HS-5 (cell line): ENCODE measurements at regions not wholly inside any gene's neighbourhood (a gene's known extent, or its start where the extent isn't known, plus 50 kb on each side); places are given as distances from the start of the nearest gene placed in this dataset.
"Not testable (repeated sequence)": the region's sequence is repeated elsewhere in the genome, so short reads cannot be mapped to it uniquely, and the experiment has no call there.

Experiments used
- DNase-seq: peaks from one replicate; pipeline ENCODE4 v3.0.0-alpha.2; 2012; ENCODE audit warnings: low read depth

GRCh38 chr2:16103614-16104314, 163.4 kb downstream of the MYCN start:
- no peak for DNase-seq

- DNase-seq: no peak
Measured at GRCh38 chr2:16102976-16103380, 162.6 kb downstream of the MYCN start.

GRCh38 chr2:16102358-16102975, 162.1 kb downstream of the MYCN start:
- no peak for DNase-seq

GRCh38 chr2:16101196-16101595, 160.8 kb downstream of the MYCN start:
- no peak for DNase-seq

- no peak for DNase-seq
Measured at GRCh38 chr2:16100006-16100405, 159.7 kb downstream of the MYCN start.

- DNase-seq: no peak
Measured at GRCh38 chr2:16099326-16099725, 159.0 kb downstream of the MYCN start.

GRCh38 chr2:16096962-16097361, 156.6 kb downstream of the MYCN start:
- no peak for DNase-seq

- not testable (repeated sequence) for DNase-seq
Measured at GRCh38 chr2:16095483-16095882, 155.1 kb downstream of the MYCN start.

GRCh38 chr2:16094811-16095210, 154.5 kb downstream of the MYCN start:
- no peak for DNase-seq

- no peak for DNase-seq
Measured at GRCh38 chr2:16093639-16094529, 153.5 kb downstream of the MYCN start.

GRCh38 chr2:16092861-16093638, 152.7 kb downstream of the MYCN start:
- DNase-seq: no peak

- DNase-seq: no peak
Measured at GRCh38 chr2:16091576-16092282, 151.4 kb downstream of the MYCN start.

GRCh38 chr2:16090650-16091575, 150.6 kb downstream of the MYCN start:
- DNase-seq: no peak

- DNase-seq: not testable (repeated sequence)
Measured at GRCh38 chr2:16089491-16089890, 149.1 kb downstream of the MYCN start.

GRCh38 chr2:16088802-16089112, 148.4 kb downstream of the MYCN start:
- DNase-seq: no peak

- DNase-seq: no peak
Measured at GRCh38 chr2:16088035-16088801, 147.9 kb downstream of the MYCN start.

- DNase-seq: not testable (repeated sequence)
Measured at GRCh38 chr2:16086136-16086535, 145.8 kb downstream of the MYCN start.

- no peak for DNase-seq
Measured at GRCh38 chr2:16085073-16085472, 144.7 kb downstream of the MYCN start.

GRCh38 chr2:16084274-16084673, 143.9 kb downstream of the MYCN start:
- DNase-seq: no peak

GRCh38 chr2:16082276-16082675, 141.9 kb downstream of the MYCN start:
- no peak for DNase-seq
